HCT116 (cell line): ENCODE measurements at regions not wholly inside any gene's neighbourhood (a gene's known extent, or its start where the extent isn't known, plus 50 kb on each side); places are given as distances from the start of the nearest gene placed in this dataset.

ENCODE experiments used
- ELF1 ChIP-seq: IDR thresholded peaks from 2 replicates; pipeline ENCODE4 v1.6.1; 2012; ENCODE audit warnings: low read depth, borderline replicate concordance
- EZH2 ChIP-seq: fragments of 200-600 bp; sonication (generic); IDR thresholded peaks from 2 replicates; pipeline ENCODE4 v1.6.1; 2017; ENCODE audit warnings: antibody characterized with exemption, mixed run types
- JUND ChIP-seq: IDR thresholded peaks from 2 replicates; pipeline ENCODE4 v1.6.1; 2012
- POLR2A ChIP-seq: IDR thresholded peaks from 2 replicates; pipeline ENCODE4 v1.7.0; 2011; ENCODE audit warnings: borderline replicate concordance; ENCODE audit not compliant: insufficient read depth, insufficient read length; ENCODE audit errors: extremely low read depth
- POLR2AphosphoS5 ChIP-seq: IDR thresholded peaks from 2 replicates; pipeline ENCODE4 v1.6.1; 2011; ENCODE audit warnings: mild to moderate bottlenecking, low read depth, low read length, moderate library complexity
- RAD21 ChIP-seq: IDR thresholded peaks from 2 replicates; pipeline ENCODE4 v1.6.1; 2012; ENCODE audit warnings: low read depth, mild to moderate bottlenecking
- SP1 ChIP-seq: IDR thresholded peaks from 2 replicates; pipeline ENCODE4 v1.6.1; 2012; ENCODE audit warnings: low read depth
- ZNF274 ChIP-seq: fragments of 200-500 bp; sonication (Bioruptor generic); IDR thresholded peaks from 2 replicates; pipeline ENCODE4 v1.6.1; 2014; ENCODE audit warnings: mild to moderate bottlenecking, low read depth, low read length, inconsistent platforms
- TF ChIP-seq, protein P1 (sequence below), 3 experiments: fragments of 200-600 bp in 1 of 3; sonication (generic) in 1 of 3; IDR thresholded peaks in 2 of 3; conservative IDR thresholded peaks in 1 of 3; 2 replicates each; pipeline ENCODE4 v1.5.1; 2012 to 2017; ENCODE audit warnings: low read depth in 2 of 3, low read length in 2 of 3, antibody characterized with exemption in 1 of 3, borderline replicate concordance in 1 of 3, control low read depth in 1 of 3, mild to moderate bottlenecking in 1 of 3, mixed read lengths in 1 of 3, mixed run types in 1 of 3, moderate library complexity in 1 of 3; ENCODE audit not compliant: insufficient read depth in 1 of 3
- TF ChIP-seq, protein P2 (sequence below): IDR thresholded peaks from 2 replicates; pipeline ENCODE4 v1.6.1; 2012; ENCODE audit warnings: low read depth
- TF ChIP-seq, protein P3 (sequence below): IDR thresholded peaks from 2 replicates; pipeline ENCODE4 v1.6.1; 2012

DNA sequence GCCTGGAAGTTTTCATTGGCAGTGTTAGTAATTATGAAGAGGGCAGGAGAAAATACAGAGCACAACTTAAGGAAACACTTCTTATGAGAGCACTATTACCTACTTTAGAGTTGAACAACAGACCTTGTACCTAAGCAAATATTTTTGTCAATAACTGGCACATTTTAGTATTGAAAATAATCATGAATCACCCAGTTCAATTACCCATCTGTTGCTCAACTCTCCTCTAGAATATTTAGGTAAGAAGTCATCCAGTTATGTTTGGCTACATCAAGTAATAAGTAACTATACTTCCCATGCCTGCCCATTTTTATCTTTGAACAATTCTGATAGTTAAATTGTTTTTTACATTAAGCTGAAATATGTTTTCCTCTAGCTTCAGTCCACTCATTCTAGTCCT, 893.4 kb downstream of the DIAPH3 start:
- TF ChIP-seq, protein P1, sequence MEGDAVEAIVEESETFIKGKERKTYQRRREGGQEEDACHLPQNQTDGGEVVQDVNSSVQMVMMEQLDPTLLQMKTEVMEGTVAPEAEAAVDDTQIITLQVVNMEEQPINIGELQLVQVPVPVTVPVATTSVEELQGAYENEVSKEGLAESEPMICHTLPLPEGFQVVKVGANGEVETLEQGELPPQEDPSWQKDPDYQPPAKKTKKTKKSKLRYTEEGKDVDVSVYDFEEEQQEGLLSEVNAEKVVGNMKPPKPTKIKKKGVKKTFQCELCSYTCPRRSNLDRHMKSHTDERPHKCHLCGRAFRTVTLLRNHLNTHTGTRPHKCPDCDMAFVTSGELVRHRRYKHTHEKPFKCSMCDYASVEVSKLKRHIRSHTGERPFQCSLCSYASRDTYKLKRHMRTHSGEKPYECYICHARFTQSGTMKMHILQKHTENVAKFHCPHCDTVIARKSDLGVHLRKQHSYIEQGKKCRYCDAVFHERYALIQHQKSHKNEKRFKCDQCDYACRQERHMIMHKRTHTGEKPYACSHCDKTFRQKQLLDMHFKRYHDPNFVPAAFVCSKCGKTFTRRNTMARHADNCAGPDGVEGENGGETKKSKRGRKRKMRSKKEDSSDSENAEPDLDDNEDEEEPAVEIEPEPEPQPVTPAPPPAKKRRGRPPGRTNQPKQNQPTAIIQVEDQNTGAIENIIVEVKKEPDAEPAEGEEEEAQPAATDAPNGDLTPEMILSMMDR (IDR thresholded peaks at IDR 0.05 in 2 of 3, conservative IDR thresholded peaks at IDR 0.05 in 1 of 3; ENCODE audit: borderline replicate concordance in 1 of 3, insufficient read depth in 1 of 3, low read depth in 2 of 3, low read length in 2 of 3), result no peak
- TF ChIP-seq POLR2A (no peak), ELF1 (no peak), SP1 (no peak), JUND (no peak), POLR2AphosphoS5 (no peak), EZH2 (no peak), RAD21 (no peak), ZNF274 (no peak)
- TF ChIP-seq, protein P2, sequence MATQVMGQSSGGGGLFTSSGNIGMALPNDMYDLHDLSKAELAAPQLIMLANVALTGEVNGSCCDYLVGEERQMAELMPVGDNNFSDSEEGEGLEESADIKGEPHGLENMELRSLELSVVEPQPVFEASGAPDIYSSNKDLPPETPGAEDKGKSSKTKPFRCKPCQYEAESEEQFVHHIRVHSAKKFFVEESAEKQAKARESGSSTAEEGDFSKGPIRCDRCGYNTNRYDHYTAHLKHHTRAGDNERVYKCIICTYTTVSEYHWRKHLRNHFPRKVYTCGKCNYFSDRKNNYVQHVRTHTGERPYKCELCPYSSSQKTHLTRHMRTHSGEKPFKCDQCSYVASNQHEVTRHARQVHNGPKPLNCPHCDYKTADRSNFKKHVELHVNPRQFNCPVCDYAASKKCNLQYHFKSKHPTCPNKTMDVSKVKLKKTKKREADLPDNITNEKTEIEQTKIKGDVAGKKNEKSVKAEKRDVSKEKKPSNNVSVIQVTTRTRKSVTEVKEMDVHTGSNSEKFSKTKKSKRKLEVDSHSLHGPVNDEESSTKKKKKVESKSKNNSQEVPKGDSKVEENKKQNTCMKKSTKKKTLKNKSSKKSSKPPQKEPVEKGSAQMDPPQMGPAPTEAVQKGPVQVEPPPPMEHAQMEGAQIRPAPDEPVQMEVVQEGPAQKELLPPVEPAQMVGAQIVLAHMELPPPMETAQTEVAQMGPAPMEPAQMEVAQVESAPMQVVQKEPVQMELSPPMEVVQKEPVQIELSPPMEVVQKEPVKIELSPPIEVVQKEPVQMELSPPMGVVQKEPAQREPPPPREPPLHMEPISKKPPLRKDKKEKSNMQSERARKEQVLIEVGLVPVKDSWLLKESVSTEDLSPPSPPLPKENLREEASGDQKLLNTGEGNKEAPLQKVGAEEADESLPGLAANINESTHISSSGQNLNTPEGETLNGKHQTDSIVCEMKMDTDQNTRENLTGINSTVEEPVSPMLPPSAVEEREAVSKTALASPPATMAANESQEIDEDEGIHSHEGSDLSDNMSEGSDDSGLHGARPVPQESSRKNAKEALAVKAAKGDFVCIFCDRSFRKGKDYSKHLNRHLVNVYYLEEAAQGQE, result no peak
- TF ChIP-seq, protein P3, sequence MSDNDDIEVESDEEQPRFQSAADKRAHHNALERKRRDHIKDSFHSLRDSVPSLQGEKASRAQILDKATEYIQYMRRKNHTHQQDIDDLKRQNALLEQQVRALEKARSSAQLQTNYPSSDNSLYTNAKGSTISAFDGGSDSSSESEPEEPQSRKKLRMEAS, result no peak
